Esophagus muscularis mucosa (tissue), 4 donors: ENCODE measurements at regions not wholly inside any gene's neighbourhood (a gene's known extent, or its start where the extent isn't known, plus 50 kb on each side); places are given as distances from the start of the nearest gene placed in this dataset.
A peak's percentile ranks its signal among the peaks of the same experiment; 100 is the strongest.

Experiments used
- DNase-seq: peaks from one replicate; pipeline ENCODE4 v3.0.0-alpha.2; 2017; ENCODE audit errors: extremely low spot score
- H3K27ac ChIP-seq, 4 donors: fragments of 200-600 bp; sonication (generic); replicated peaks in 1 of 4; 1 replicate in 3 of 4; 2 replicates in 1 of 4; pipeline ENCODE4 v1.5.1; 2016 to 2019; ENCODE audit warnings: mild to moderate bottlenecking in 1 of 4
- H3K27me3 ChIP-seq, 4 donors: fragments of 200-600 bp; sonication (generic); one replicate each; pipeline versions ENCODE4 v1.5.1 to v1.6.0; 2016 to 2019
- H3K36me3 ChIP-seq, 4 donors: fragments of 200-600 bp; sonication (generic); one replicate each; pipeline ENCODE4 v1.5.1; 2016 to 2019
- H3K4me1 ChIP-seq, 4 donors: fragments of 200-600 bp; sonication (generic); one replicate each; pipeline ENCODE4 v1.5.1; 2016 to 2019
- H3K4me3 ChIP-seq, 4 donors: fragments of 200-600 bp; sonication (generic); 1 replicate in 2 of 4; 2 replicates in 2 of 4; pipeline ENCODE4 v1.5.1; 2016 to 2019; ENCODE audit warnings: mild to moderate bottlenecking in 4 of 4, moderate library complexity in 1 of 4
- H3K9me3 ChIP-seq, 4 donors: fragments of 200-600 bp; sonication (generic); 1 replicate in 3 of 4; 2 replicates in 1 of 4; pipeline ENCODE4 v1.5.1; 2016 to 2019
- CTCF ChIP-seq, 3 experiments: fragments of 200-600 bp in 2 of 3; fragments of 450-650 bp in 1 of 3; sonication (generic) in 2 of 3; IDR thresholded peaks; one replicate each; pipeline ENCODE4 v1.5.1; 2017 to 2019; ENCODE audit warnings: antibody characterized with exemption in 3 of 3, mild to moderate bottlenecking in 2 of 3, moderate library complexity in 1 of 3
- EP300 ChIP-seq: sonication (generic); formaldehyde crosslinking; IDR thresholded peaks from one replicate; pipeline ENCODE4 v1.6.1; 2017; ENCODE audit warnings: antibody characterized with exemption
- POLR2A ChIP-seq: fragments of 450-650 bp; IDR thresholded peaks from one replicate; pipeline ENCODE4 v1.6.1; 2017; ENCODE audit warnings: antibody characterized with exemption, moderate library complexity, mild to moderate bottlenecking, low read depth
- POLR2AphosphoS5 ChIP-seq, 2 donors: sonication (generic); formaldehyde crosslinking; IDR thresholded peaks; one replicate each; pipeline ENCODE4 v1.6.1; 2017; ENCODE audit warnings: antibody characterized with exemption in 2 of 2
- WGBS: methylation state at CpG from one replicate; pipeline ENCODE4 v1.1.5; 2018; 5-methylcytosine and 5-hydroxymethylcytosine counted together
- intact Hi-C: fragments of 100-400 bp; cut with DNase I; formaldehyde crosslinking; loops from one replicate; pipeline ENCODE4 v1.15.1; 2023

GRCh38 chr12:94092516-94093241 is 55.7 kb upstream of the PLXNC1 start:
- H3K27ac ChIP-seq, result peak overlapping the region in 1 of 4 donors; percentile 2
- WGBS, result 72% methylated on average over 12 of the region's 13 CpGs

GRCh38 chr12:94094700-94095099 is 53.7 kb upstream of the PLXNC1 start:
- H3K9me3 ChIP-seq, result no peaks in the 10 kb centered on the region
- H3K27me3 ChIP-seq, result no peaks in the 10 kb centered on the region
- intact Hi-C loops, result no loop called here
- WGBS, result 86% methylated on average over 2 of the region's 2 CpGs
- no peak for TF ChIP-seq EP300
- TF ChIP-seq POLR2A, result no peak
- no peak for TF ChIP-seq POLR2AphosphoS5 (IDR thresholded peaks at IDR 0.05)
- TF ChIP-seq CTCF (IDR thresholded peaks at IDR 0.05), result no peak
- no peaks in the 10 kb centered on the region for H3K36me3 ChIP-seq
- no peak overlapping the region for H3K4me3 ChIP-seq
- no peaks in the 10 kb centered on the region for H3K4me1 ChIP-seq
- no peak for DNase-seq
- H3K27ac ChIP-seq, result no peak overlapping the region

More at GRCh38 chr12:94092516-94093241, 55.7 kb upstream of the PLXNC1 start:
- TF ChIP-seq POLR2AphosphoS5 (IDR thresholded peaks at IDR 0.05), result peak in 1 of 2 donors; percentile 39
- no peak for TF ChIP-seq POLR2A
- no peak for TF ChIP-seq EP300
- no peak for TF ChIP-seq CTCF (IDR thresholded peaks at IDR 0.05)
- DNase-seq, result no peak
- no peaks in the 10 kb centered on the region for H3K9me3 ChIP-seq
- no peaks in the 10 kb centered on the region for H3K36me3 ChIP-seq
- H3K4me3 ChIP-seq, result no peak overlapping the region
- H3K4me1 ChIP-seq, result no peaks in the 10 kb centered on the region
- intact Hi-C loops, result no loop called here
- H3K27me3 ChIP-seq, result no peaks in the 10 kb centered on the region

GRCh38 chr12:94095618-94096017 is 52.8 kb upstream of the PLXNC1 start:
- no peaks in the 10 kb centered on the region for H3K36me3 ChIP-seq
- intact Hi-C loops, result no loop called here
- TF ChIP-seq EP300 (no peak), POLR2A (no peak)
- no peaks in the 10 kb centered on the region for H3K9me3 ChIP-seq
- H3K27ac ChIP-seq, result no peak overlapping the region
- 81% methylated on average over 2 of the region's 2 CpGs for WGBS
- no peak for DNase-seq
- H3K4me3 ChIP-seq, result no peak overlapping the region
- no peaks in the 10 kb centered on the region for H3K4me1 ChIP-seq
- H3K27me3 ChIP-seq, result no peaks in the 10 kb centered on the region

GRCh38 chr12:94098466-94098865 is 49.9 kb upstream of the PLXNC1 start:
- Histone ChIP-seq H3K9me3 (no peaks in the 10 kb centered on the region), H3K27ac (no peak overlapping the region), H3K4me1 (peaks cover 13 to 17% (median 15%) of the 10 kb centered on the region in 4 donors), H3K27me3 (no peaks in the 10 kb centered on the region), H3K4me3 (no peak overlapping the region), H3K36me3 (no peaks in the 10 kb centered on the region)
- no peak for TF ChIP-seq CTCF (IDR thresholded peaks at IDR 0.05)
- TF ChIP-seq POLR2AphosphoS5 (IDR thresholded peaks at IDR 0.05), result no peak
- no peak for TF ChIP-seq EP300
- TF ChIP-seq POLR2A, result no peak
- intact Hi-C loops, result no loop called here
- WGBS, result 61% methylated on average over 3 of the region's 3 CpGs
- no peak for DNase-seq
